ENCODE measurements at regions not wholly inside any gene's neighbourhood (a gene's known extent, or its start where the extent isn't known, plus 50 kb on each side); places are given as distances from the start of the nearest gene placed in this dataset.

DNA sequence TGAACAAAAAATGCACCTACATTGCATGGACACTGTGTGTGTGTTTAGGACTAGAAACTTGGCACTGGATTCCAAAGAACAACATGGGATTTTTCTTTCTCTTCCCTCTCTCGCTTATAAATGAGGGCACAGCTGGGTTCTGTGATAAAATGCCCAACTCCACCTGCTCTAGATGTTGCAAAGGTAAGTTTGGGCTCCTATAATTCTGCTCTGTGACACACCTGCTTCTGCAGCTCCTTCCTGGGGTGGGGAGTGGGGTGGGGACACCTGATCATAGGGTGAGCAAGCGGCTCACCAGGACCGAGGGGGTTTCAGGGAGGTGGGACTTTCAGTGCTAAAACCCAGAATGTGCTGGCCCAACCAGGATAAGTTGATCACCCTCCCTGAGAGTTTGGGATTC is 104.3 kb downstream of the AXIN2 start:
- TF ChIP-seq, protein P1, sequence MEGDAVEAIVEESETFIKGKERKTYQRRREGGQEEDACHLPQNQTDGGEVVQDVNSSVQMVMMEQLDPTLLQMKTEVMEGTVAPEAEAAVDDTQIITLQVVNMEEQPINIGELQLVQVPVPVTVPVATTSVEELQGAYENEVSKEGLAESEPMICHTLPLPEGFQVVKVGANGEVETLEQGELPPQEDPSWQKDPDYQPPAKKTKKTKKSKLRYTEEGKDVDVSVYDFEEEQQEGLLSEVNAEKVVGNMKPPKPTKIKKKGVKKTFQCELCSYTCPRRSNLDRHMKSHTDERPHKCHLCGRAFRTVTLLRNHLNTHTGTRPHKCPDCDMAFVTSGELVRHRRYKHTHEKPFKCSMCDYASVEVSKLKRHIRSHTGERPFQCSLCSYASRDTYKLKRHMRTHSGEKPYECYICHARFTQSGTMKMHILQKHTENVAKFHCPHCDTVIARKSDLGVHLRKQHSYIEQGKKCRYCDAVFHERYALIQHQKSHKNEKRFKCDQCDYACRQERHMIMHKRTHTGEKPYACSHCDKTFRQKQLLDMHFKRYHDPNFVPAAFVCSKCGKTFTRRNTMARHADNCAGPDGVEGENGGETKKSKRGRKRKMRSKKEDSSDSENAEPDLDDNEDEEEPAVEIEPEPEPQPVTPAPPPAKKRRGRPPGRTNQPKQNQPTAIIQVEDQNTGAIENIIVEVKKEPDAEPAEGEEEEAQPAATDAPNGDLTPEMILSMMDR (IDR thresholded peaks at IDR 0.05), result no peak
- no peak for TF ChIP-seq POLR2AphosphoS5 (IDR thresholded peaks at IDR 0.05; ENCODE audit: insufficient read depth in 1 of 2, low read depth in 1 of 2)
- no peak for TF ChIP-seq POLR2A (IDR thresholded peaks at IDR 0.05)

Measured in vagina (tissue), 2 donors.